ENCODE measurements at regions not wholly inside any gene's neighbourhood (a gene's known extent, or its start where the extent isn't known, plus 50 kb on each side); places are given as distances from the start of the nearest gene placed in this dataset.

DNA sequence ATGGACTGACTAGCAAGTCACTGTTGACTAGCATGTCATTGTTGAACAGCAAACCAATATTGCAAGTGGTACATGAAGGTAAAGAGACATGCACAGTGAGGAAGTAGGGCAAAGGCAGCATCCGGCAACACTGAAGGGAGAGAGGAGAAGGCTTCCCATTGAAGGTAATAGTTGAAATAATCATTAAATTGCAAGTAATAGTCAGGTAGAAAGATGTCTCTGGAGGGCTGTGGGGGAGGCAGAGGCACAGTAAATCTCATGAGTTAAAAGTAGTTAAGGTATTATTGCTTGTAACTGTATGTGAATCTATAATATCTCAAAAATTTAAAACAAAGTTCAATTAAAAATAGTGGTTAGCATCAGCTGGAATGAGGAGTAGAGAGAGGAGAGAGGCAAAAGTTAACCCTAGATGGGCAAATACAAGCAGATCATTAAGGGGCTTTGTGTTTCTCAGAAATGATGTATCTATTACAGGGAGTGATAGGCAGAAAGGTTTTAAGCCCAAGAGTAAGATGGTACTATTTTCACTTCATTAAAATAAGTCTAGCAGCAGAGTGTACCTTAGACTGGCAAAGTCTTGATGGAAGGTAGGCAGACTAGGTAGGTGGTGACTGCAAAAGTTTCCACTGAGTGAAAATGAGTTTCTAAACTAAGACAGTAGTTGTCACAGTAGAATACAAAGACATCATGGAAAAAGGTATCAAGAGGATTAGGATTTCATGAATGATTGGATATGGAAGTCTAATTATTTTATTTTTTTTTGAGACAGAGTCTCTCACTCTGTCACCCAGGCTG, 776.6 kb downstream of the RAB28 start:
- H3K4me3 Mint-ChIP-seq, result no peak overlapping the region
- H3K4me3 ChIP-seq (ENCODE audit: low read length), result no peak overlapping the region
- H3K9me3 Mint-ChIP-seq, result no peaks in the 10 kb centered on the region
- no peak for DNase-seq
- H3K27me3 ChIP-seq (ENCODE audit: control insufficient read depth, insufficient read depth, low read length, poor library complexity, severe bottlenecking), result peaks cover 10% of the 10 kb centered on the region
- WGBS, 2 experiments (ENCODE audit: insufficient coverage in 1 of 2, insufficient read length in 1 of 2), result 98 to 100% methylated on average over 1 of the region's 1 CpG
- H3K27ac ChIP-seq (ENCODE audit: low read depth, low read length), result no peak overlapping the region
- no peaks in the 10 kb centered on the region for H3K36me3 Mint-ChIP-seq (ENCODE audit: low read depth)
- no peak overlapping the region for H3K9ac ChIP-seq (ENCODE audit: extremely low read depth, low read length, poor library complexity, severe bottlenecking)
- no peaks in the 10 kb centered on the region for H3K36me3 ChIP-seq (ENCODE audit: control insufficient read depth, insufficient read depth, low read length)
- no peaks in the 10 kb centered on the region for H3K9me3 ChIP-seq (ENCODE audit: control insufficient read depth, low read length)
- H3K4me1 Mint-ChIP-seq, result no peaks in the 10 kb centered on the region
- H3K27ac Mint-ChIP-seq, result no peak overlapping the region
- TF ChIP-seq, protein P1, sequence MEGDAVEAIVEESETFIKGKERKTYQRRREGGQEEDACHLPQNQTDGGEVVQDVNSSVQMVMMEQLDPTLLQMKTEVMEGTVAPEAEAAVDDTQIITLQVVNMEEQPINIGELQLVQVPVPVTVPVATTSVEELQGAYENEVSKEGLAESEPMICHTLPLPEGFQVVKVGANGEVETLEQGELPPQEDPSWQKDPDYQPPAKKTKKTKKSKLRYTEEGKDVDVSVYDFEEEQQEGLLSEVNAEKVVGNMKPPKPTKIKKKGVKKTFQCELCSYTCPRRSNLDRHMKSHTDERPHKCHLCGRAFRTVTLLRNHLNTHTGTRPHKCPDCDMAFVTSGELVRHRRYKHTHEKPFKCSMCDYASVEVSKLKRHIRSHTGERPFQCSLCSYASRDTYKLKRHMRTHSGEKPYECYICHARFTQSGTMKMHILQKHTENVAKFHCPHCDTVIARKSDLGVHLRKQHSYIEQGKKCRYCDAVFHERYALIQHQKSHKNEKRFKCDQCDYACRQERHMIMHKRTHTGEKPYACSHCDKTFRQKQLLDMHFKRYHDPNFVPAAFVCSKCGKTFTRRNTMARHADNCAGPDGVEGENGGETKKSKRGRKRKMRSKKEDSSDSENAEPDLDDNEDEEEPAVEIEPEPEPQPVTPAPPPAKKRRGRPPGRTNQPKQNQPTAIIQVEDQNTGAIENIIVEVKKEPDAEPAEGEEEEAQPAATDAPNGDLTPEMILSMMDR (conservative IDR thresholded peaks at IDR 0.05), result no peak
- no peaks in the 10 kb centered on the region for H3K27me3 Mint-ChIP-seq (ENCODE audit: insufficient read depth)
- no peaks in the 10 kb centered on the region for H3K4me1 ChIP-seq (ENCODE audit: control insufficient read depth, insufficient read depth, low read length)

DNA sequence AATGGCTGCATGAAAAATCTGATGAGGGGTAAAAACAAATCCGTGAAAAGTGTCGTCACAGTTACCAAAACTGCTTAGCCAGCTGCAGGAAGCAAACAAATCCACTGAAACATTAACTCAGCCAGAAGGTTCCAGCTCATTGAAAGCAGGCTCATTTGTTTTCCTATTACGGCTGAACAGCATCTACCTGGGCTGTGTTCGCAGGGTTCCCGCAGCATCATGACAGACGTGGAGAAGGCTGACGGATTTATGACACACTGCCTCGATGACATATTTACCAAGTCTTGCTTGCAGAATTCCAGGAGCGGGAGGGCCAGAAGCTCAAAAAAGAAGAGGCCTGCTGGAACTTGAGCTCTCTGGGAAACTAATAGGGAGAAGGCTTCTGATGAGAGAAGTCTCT, 781.1 kb downstream of the RAB28 start:
- Mint-ChIP-seq H3K27ac (no peak overlapping the region), H3K36me3 (ENCODE audit: low read depth) (no peaks in the 10 kb centered on the region), H3K9me3 (no peaks in the 10 kb centered on the region), H3K4me1 (no peaks in the 10 kb centered on the region), H3K4me3 (no peak overlapping the region), H3K27me3 (ENCODE audit: insufficient read depth) (no peaks in the 10 kb centered on the region)
- WGBS, 2 experiments (ENCODE audit: insufficient coverage in 1 of 2, insufficient read length in 1 of 2), result 85 to 88% methylated on average over 8 to 9 of the region's 9 CpGs
- Histone ChIP-seq H3K4me3 (ENCODE audit: low read length) (no peak overlapping the region), H3K27ac (ENCODE audit: low read depth, low read length) (no peak overlapping the region), H3K9ac (ENCODE audit: extremely low read depth, low read length, poor library complexity, severe bottlenecking) (no peak overlapping the region), H3K9me3 (ENCODE audit: control insufficient read depth, low read length) (no peaks in the 10 kb centered on the region), H3K4me1 (ENCODE audit: control insufficient read depth, insufficient read depth, low read length) (no peaks in the 10 kb centered on the region), H3K36me3 (ENCODE audit: control insufficient read depth, insufficient read depth, low read length) (no peaks in the 10 kb centered on the region), H3K27me3 (ENCODE audit: control insufficient read depth, insufficient read depth, low read length, poor library complexity, severe bottlenecking) (peaks cover 10% of the 10 kb centered on the region)
- DNase-seq, result no peak
- TF ChIP-seq, protein P1 (conservative IDR thresholded peaks at IDR 0.05), result no peak

DNA sequence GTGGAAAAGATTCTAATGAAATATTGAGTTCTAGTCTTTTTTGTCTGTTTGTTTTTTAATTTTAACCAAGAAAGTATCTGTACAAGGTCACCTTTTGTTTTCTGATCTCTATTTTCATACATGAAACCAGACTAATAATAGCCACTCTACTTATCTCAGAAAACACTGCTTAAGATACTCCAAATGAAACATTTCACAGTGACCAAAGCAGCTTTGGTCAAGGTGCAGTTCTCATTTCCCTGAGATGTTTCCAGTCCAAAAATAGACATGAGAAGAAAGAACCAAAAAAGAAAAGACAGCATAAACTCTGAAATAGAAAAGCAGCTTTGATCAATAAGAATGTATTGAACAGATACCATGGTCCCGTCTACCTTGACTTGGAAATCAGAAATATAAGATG, 782.8 kb downstream of the RAB28 start:
- H3K4me1 Mint-ChIP-seq, result no peaks in the 10 kb centered on the region

More for the DNA sequence above, 782.8 kb downstream of the RAB28 start:
- Mint-ChIP-seq H3K27me3 (ENCODE audit: insufficient read depth) (no peaks in the 10 kb centered on the region), H3K9me3 (no peaks in the 10 kb centered on the region), H3K36me3 (ENCODE audit: low read depth) (no peaks in the 10 kb centered on the region), H3K27ac (no peak overlapping the region), H3K4me3 (no peak overlapping the region)
- no peaks in the 10 kb centered on the region for H3K36me3 ChIP-seq (ENCODE audit: control insufficient read depth, insufficient read depth, low read length)
- TF ChIP-seq, protein P1 (conservative IDR thresholded peaks at IDR 0.05), result no peak
- 95% methylated on average over 1 of the region's 1 CpG; no CpG with 5 or more reads in 1 of the 2 experiments for WGBS, 2 experiments (ENCODE audit: insufficient coverage in 1 of 2, insufficient read length in 1 of 2)
- peaks cover 10% of the 10 kb centered on the region for H3K27me3 ChIP-seq (ENCODE audit: control insufficient read depth, insufficient read depth, low read length, poor library complexity, severe bottlenecking)
- H3K27ac ChIP-seq (ENCODE audit: low read depth, low read length), result no peak overlapping the region
- no peaks in the 10 kb centered on the region for H3K9me3 ChIP-seq (ENCODE audit: control insufficient read depth, low read length)
- H3K4me1 ChIP-seq (ENCODE audit: control insufficient read depth, insufficient read depth, low read length), result no peaks in the 10 kb centered on the region
- H3K9ac ChIP-seq (ENCODE audit: extremely low read depth, low read length, poor library complexity, severe bottlenecking), result no peak overlapping the region
- no peak overlapping the region for H3K4me3 ChIP-seq (ENCODE audit: low read length)
- DNase-seq, result no peak
